ENCODE measurements at regions not wholly inside any gene's neighbourhood (a gene's known extent, or its start where the extent isn't known, plus 50 kb on each side); places are given as distances from the start of the nearest gene placed in this dataset.

DNA sequence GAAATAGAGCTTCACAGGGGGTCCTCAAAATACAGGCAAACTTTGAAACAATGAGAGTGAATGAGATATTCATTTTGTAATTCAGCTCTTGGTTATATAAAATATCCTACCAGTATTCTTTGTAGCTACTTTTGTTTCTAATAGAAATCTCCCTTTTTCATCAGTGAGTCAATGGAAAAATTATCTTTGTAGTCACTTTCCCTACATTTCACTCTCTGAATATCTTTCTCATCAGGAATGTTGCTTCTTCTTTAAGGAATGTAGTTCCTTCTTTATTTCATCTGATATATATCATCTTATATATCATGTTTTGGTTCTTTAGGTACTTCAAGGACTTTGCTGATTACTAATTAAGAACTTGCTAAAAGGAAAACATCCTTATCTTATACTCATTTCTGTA lies 280.3 kb upstream of the NUDT12 start:
- H3K27me3 ChIP-seq (ENCODE audit: low read depth, low read length) = no peaks in the 10 kb centered on the region
- no peaks in the 10 kb centered on the region for H3K36me3 ChIP-seq (replicated peaks; ENCODE audit: low read depth, low read length)
- no peaks in the 10 kb centered on the region for H3K9me3 ChIP-seq (ENCODE audit: insufficient read depth, low read length)
- H2AFZ ChIP-seq (ENCODE audit: low read depth, low read length) = no peak overlapping the region
- H3K9ac ChIP-seq (ENCODE audit: low read length) = no peak overlapping the region
- H3K27ac ChIP-seq (ENCODE audit: low read length) = no peak overlapping the region
- H3K4me3 ChIP-seq (ENCODE audit: low read length) = no peak overlapping the region
- no peaks in the 10 kb centered on the region for H4K20me1 ChIP-seq (ENCODE audit: insufficient read depth, low read length)
- peaks cover 11% of the 10 kb centered on the region for H3K4me1 ChIP-seq (ENCODE audit: low read length)
- H3K79me2 ChIP-seq (ENCODE audit: low read length) = no peaks in the 10 kb centered on the region
- no peak for TF ChIP-seq EZH2phosphoT487 (IDR thresholded peaks at IDR 0.05; ENCODE audit: low read depth)
- TF ChIP-seq CTCF (IDR thresholded peaks at IDR 0.05; ENCODE audit: low read depth, low read length) = no peak
- no peak overlapping the region for H3K4me2 ChIP-seq (ENCODE audit: low read length)

GRCh38 chr5:103840600-103840999 lies 278.0 kb upstream of the NUDT12 start:
- Histone ChIP-seq H3K4me2 (ENCODE audit: low read length) (no peak overlapping the region), H3K36me3 (replicated peaks; ENCODE audit: low read depth, low read length) (no peaks in the 10 kb centered on the region), H3K4me1 (ENCODE audit: low read length) (peaks cover 11% of the 10 kb centered on the region), H4K20me1 (ENCODE audit: insufficient read depth, low read length) (no peaks in the 10 kb centered on the region), H2AFZ (ENCODE audit: low read depth, low read length) (no peak overlapping the region), H3K9ac (ENCODE audit: low read length) (no peak overlapping the region), H3K9me3 (ENCODE audit: insufficient read depth, low read length) (no peaks in the 10 kb centered on the region), H3K79me2 (ENCODE audit: low read length) (no peaks in the 10 kb centered on the region), H3K27ac (ENCODE audit: low read length) (no peak overlapping the region), H3K27me3 (ENCODE audit: low read depth, low read length) (no peaks in the 10 kb centered on the region), H3K4me3 (ENCODE audit: low read length) (no peak overlapping the region)
- no peak for TF ChIP-seq EZH2phosphoT487 (IDR thresholded peaks at IDR 0.05; ENCODE audit: low read depth)
- TF ChIP-seq CTCF (IDR thresholded peaks at IDR 0.05; ENCODE audit: low read depth, low read length) = no peak

- Histone ChIP-seq H3K79me2 (ENCODE audit: low read length) (no peaks in the 10 kb centered on the region), H2AFZ (ENCODE audit: low read depth, low read length) (no peak overlapping the region), H3K27ac (ENCODE audit: low read length) (no peak overlapping the region), H3K9me3 (ENCODE audit: insufficient read depth, low read length) (no peaks in the 10 kb centered on the region), H3K27me3 (ENCODE audit: low read depth, low read length) (no peaks in the 10 kb centered on the region), H3K9ac (ENCODE audit: low read length) (no peak overlapping the region), H3K4me1 (ENCODE audit: low read length) (no peaks in the 10 kb centered on the region), H3K36me3 (replicated peaks; ENCODE audit: low read depth, low read length) (no peaks in the 10 kb centered on the region), H4K20me1 (ENCODE audit: insufficient read depth, low read length) (no peaks in the 10 kb centered on the region), H3K4me2 (ENCODE audit: low read length) (no peak overlapping the region), H3K4me3 (ENCODE audit: low read length) (no peak overlapping the region)
- TF ChIP-seq EZH2phosphoT487 (IDR thresholded peaks at IDR 0.05; ENCODE audit: low read depth) = no peak
- TF ChIP-seq CTCF (IDR thresholded peaks at IDR 0.05; ENCODE audit: low read depth, low read length) = no peak
These were observed 271.6 kb upstream of the NUDT12 start for GRCh38 chr5:103834216-103834615.

- H3K9ac ChIP-seq (ENCODE audit: low read length) = no peak overlapping the region
- TF ChIP-seq EZH2phosphoT487 (IDR thresholded peaks at IDR 0.05; ENCODE audit: low read depth) (no peak), CTCF (IDR thresholded peaks at IDR 0.05; ENCODE audit: low read depth, low read length) (peak; percentile 58)
- H3K36me3 ChIP-seq (replicated peaks; ENCODE audit: low read depth, low read length) = no peaks in the 10 kb centered on the region
- no peak overlapping the region for H3K4me2 ChIP-seq (ENCODE audit: low read length)
- no peaks in the 10 kb centered on the region for H3K79me2 ChIP-seq (ENCODE audit: low read length)
- H3K27ac ChIP-seq (ENCODE audit: low read length) = no peak overlapping the region
- H3K4me3 ChIP-seq (ENCODE audit: low read length) = no peak overlapping the region
- no peaks in the 10 kb centered on the region for H3K9me3 ChIP-seq (ENCODE audit: insufficient read depth, low read length)
- H2AFZ ChIP-seq (ENCODE audit: low read depth, low read length) = no peak overlapping the region
- no peaks in the 10 kb centered on the region for H3K4me1 ChIP-seq (ENCODE audit: low read length)
- no peaks in the 10 kb centered on the region for H3K27me3 ChIP-seq (ENCODE audit: low read depth, low read length)
- no peaks in the 10 kb centered on the region for H4K20me1 ChIP-seq (ENCODE audit: insufficient read depth, low read length)
These were observed 267.0 kb upstream of the NUDT12 start for GRCh38 chr5:103829585-103829984.
